ENCODE measurements at regions not wholly inside any gene's neighbourhood (a gene's known extent, or its start where the extent isn't known, plus 50 kb on each side); places are given as distances from the start of the nearest gene placed in this dataset.

GRCh38 chr18:41814651-41815050 lies 140.4 kb upstream of the PIK3C3 start:
- Mint-ChIP-seq H3K4me3 (no peak overlapping the region), H3K9me3 (peaks cover 0 to 9% (median 0%) of the 10 kb centered on the region in 3 donors), H3K4me1 (no peaks in the 10 kb centered on the region), H3K36me3 (no peaks in the 10 kb centered on the region), H3K27me3 (peaks cover 0 to 4% of the 10 kb centered on the region in 2 donors), H3K27ac (no peak overlapping the region)
- POLR2A ChIA-PET, result no interaction called here
- Histone ChIP-seq H3K27ac (ENCODE audit: low read length) (no peak overlapping the region), H3K27me3 (replicated peaks in 1 of 2; ENCODE audit: control insufficient read depth in 2 of 2, extremely low read depth in 1 of 2, insufficient read depth in 2 of 2, low read length in 1 of 2) (no peaks in the 10 kb centered on the region), H3K36me3 (ENCODE audit: control insufficient read depth in 2 of 2, extremely low read depth in 1 of 2, insufficient read depth in 1 of 2, low read length in 1 of 2) (no peaks in the 10 kb centered on the region), H3K9me3 (no peaks in the 10 kb centered on the region), H3K4me1 (ENCODE audit: control insufficient read depth in 1 of 2, extremely low read depth in 1 of 2, insufficient read depth in 2 of 2, low read length in 2 of 2) (no peaks in the 10 kb centered on the region), H3K4me3 (ENCODE audit: control insufficient read depth in 1 of 2, extremely low read depth in 1 of 2, low read length in 1 of 2) (no peak overlapping the region)
- ATAC-seq (replicated peaks in 1 of 4), result no peak
- DNase-seq, result no peak
- CTCF ChIA-PET, result no interaction called here
- WGBS (ENCODE audit: insufficient coverage), result no CpG with 5 or more reads among the region's 2 CpGs

GRCh38 chr18:41809652-41810051 lies 145.4 kb upstream of the PIK3C3 start:
- H3K4me3 ChIP-seq (ENCODE audit: control insufficient read depth in 1 of 2, extremely low read depth in 1 of 2, low read length in 1 of 2), result no peak overlapping the region
- peaks cover 0 to 3% of the 10 kb centered on the region in 2 donors for H3K27me3 Mint-ChIP-seq
- 0% methylated on average over 1 of the region's 2 CpGs for WGBS (ENCODE audit: insufficient coverage)
- H3K4me3 Mint-ChIP-seq, result no peak overlapping the region
- no peaks in the 10 kb centered on the region for H3K4me1 ChIP-seq (ENCODE audit: control insufficient read depth in 1 of 2, extremely low read depth in 1 of 2, insufficient read depth in 2 of 2, low read length in 2 of 2)
- no peaks in the 10 kb centered on the region for H3K36me3 Mint-ChIP-seq
- H3K27ac ChIP-seq (ENCODE audit: low read length), result no peak overlapping the region
- H3K27me3 ChIP-seq (replicated peaks in 1 of 2; ENCODE audit: control insufficient read depth in 2 of 2, extremely low read depth in 1 of 2, insufficient read depth in 2 of 2, low read length in 1 of 2), result peaks cover 0 to 3% of the 10 kb centered on the region in 2 experiments
- H3K4me1 Mint-ChIP-seq, result no peaks in the 10 kb centered on the region
- no peaks in the 10 kb centered on the region for H3K9me3 ChIP-seq
- no peaks in the 10 kb centered on the region for H3K36me3 ChIP-seq (ENCODE audit: control insufficient read depth in 2 of 2, extremely low read depth in 1 of 2, insufficient read depth in 1 of 2, low read length in 1 of 2)
- ChIA-PET POLR2A (no interaction called here), CTCF (no interaction called here)
- ATAC-seq (replicated peaks in 1 of 4) (no peak), DNase-seq (no peak)
- H3K27ac Mint-ChIP-seq, result no peak overlapping the region
- peaks cover 0 to 9% (median 0%) of the 10 kb centered on the region in 3 donors for H3K9me3 Mint-ChIP-seq

- POLR2A ChIA-PET, result no interaction called here
- DNase-seq (no peak), ATAC-seq (replicated peaks in 1 of 4) (no peak)
- Mint-ChIP-seq H3K27ac (no peak overlapping the region), H3K36me3 (no peaks in the 10 kb centered on the region), H3K4me3 (no peak overlapping the region), H3K27me3 (peaks cover 0 to 7% of the 10 kb centered on the region in 2 donors), H3K4me1 (no peaks in the 10 kb centered on the region), H3K9me3 (peaks cover 0 to 4% (median 0%) of the 10 kb centered on the region in 3 donors)
- Histone ChIP-seq H3K36me3 (ENCODE audit: control insufficient read depth in 2 of 2, extremely low read depth in 1 of 2, insufficient read depth in 1 of 2, low read length in 1 of 2) (no peaks in the 10 kb centered on the region), H3K9me3 (no peaks in the 10 kb centered on the region), H3K27me3 (replicated peaks in 1 of 2; ENCODE audit: control insufficient read depth in 2 of 2, extremely low read depth in 1 of 2, insufficient read depth in 2 of 2, low read length in 1 of 2) (peaks cover 0 to 3% of the 10 kb centered on the region in 2 experiments), H3K4me3 (ENCODE audit: control insufficient read depth in 1 of 2, extremely low read depth in 1 of 2, low read length in 1 of 2) (no peak overlapping the region), H3K4me1 (ENCODE audit: control insufficient read depth in 1 of 2, extremely low read depth in 1 of 2, insufficient read depth in 2 of 2, low read length in 2 of 2) (no peaks in the 10 kb centered on the region), H3K27ac (ENCODE audit: low read length) (no peak overlapping the region)
- no CpG with 5 or more reads among the region's 3 CpGs for WGBS (ENCODE audit: insufficient coverage)
- CTCF ChIA-PET, result no interaction called here
Measured at GRCh38 chr18:41805341-41805740, 149.7 kb upstream of the PIK3C3 start.

- H3K4me1 Mint-ChIP-seq, result no peaks in the 10 kb centered on the region
- no peaks in the 10 kb centered on the region for H3K36me3 Mint-ChIP-seq
- DNase-seq (no peak), ATAC-seq (replicated peaks in 1 of 4) (no peak)
- Histone ChIP-seq H3K9me3 (no peaks in the 10 kb centered on the region), H3K4me1 (ENCODE audit: control insufficient read depth in 1 of 2, extremely low read depth in 1 of 2, insufficient read depth in 2 of 2, low read length in 2 of 2) (no peaks in the 10 kb centered on the region), H3K27me3 (replicated peaks in 1 of 2; ENCODE audit: control insufficient read depth in 2 of 2, extremely low read depth in 1 of 2, insufficient read depth in 2 of 2, low read length in 1 of 2) (no peaks in the 10 kb centered on the region), H3K36me3 (ENCODE audit: control insufficient read depth in 2 of 2, extremely low read depth in 1 of 2, insufficient read depth in 1 of 2, low read length in 1 of 2) (no peaks in the 10 kb centered on the region), H3K4me3 (ENCODE audit: control insufficient read depth in 1 of 2, extremely low read depth in 1 of 2, low read length in 1 of 2) (no peak overlapping the region), H3K27ac (ENCODE audit: low read length) (no peak overlapping the region)
- H3K9me3 Mint-ChIP-seq, result peaks cover 0 to 2% (median 0%) of the 10 kb centered on the region in 3 donors
- WGBS (ENCODE audit: insufficient coverage), result 72% methylated on average over 2 of the region's 2 CpGs
- CTCF ChIA-PET, result no interaction called here
- H3K27ac Mint-ChIP-seq, result no peak overlapping the region
- H3K4me3 Mint-ChIP-seq, result no peak overlapping the region
- POLR2A ChIA-PET, result no interaction called here
- peaks cover 0 to 3% of the 10 kb centered on the region in 2 donors for H3K27me3 Mint-ChIP-seq
Measured at GRCh38 chr18:41798879-41799278, 156.2 kb upstream of the PIK3C3 start.

GRCh38 chr18:41790687-41791086 lies 164.3 kb upstream of the PIK3C3 start:
- H3K9me3 Mint-ChIP-seq, result peaks cover 0 to 10% (median 0%) of the 10 kb centered on the region in 3 donors
- no peak overlapping the region for H3K4me3 Mint-ChIP-seq
- H3K27me3 Mint-ChIP-seq, result no peaks in the 10 kb centered on the region
- no peak for DNase-seq
- no peak overlapping the region for H3K27ac Mint-ChIP-seq
- Histone ChIP-seq H3K36me3 (ENCODE audit: control insufficient read depth in 2 of 2, extremely low read depth in 1 of 2, insufficient read depth in 1 of 2, low read length in 1 of 2) (no peaks in the 10 kb centered on the region), H3K27me3 (replicated peaks in 1 of 2; ENCODE audit: control insufficient read depth in 2 of 2, extremely low read depth in 1 of 2, insufficient read depth in 2 of 2, low read length in 1 of 2) (no peaks in the 10 kb centered on the region), H3K27ac (ENCODE audit: low read length) (no peak overlapping the region), H3K9me3 (no peaks in the 10 kb centered on the region), H3K4me1 (ENCODE audit: control insufficient read depth in 1 of 2, extremely low read depth in 1 of 2, insufficient read depth in 2 of 2, low read length in 2 of 2) (no peaks in the 10 kb centered on the region), H3K4me3 (ENCODE audit: control insufficient read depth in 1 of 2, extremely low read depth in 1 of 2, low read length in 1 of 2) (no peak overlapping the region)
- POLR2A ChIA-PET, result no interaction called here
- 83% methylated on average over 3 of the region's 5 CpGs for WGBS (ENCODE audit: insufficient coverage)
- no peaks in the 10 kb centered on the region for H3K36me3 Mint-ChIP-seq
- no peak for ATAC-seq (replicated peaks in 1 of 4)
- H3K4me1 Mint-ChIP-seq, result no peaks in the 10 kb centered on the region
- CTCF ChIA-PET, result no interaction called here

- DNase-seq (no peak), ATAC-seq (replicated peaks in 1 of 4) (no peak)
- Mint-ChIP-seq H3K27ac (no peak overlapping the region), H3K36me3 (no peaks in the 10 kb centered on the region), H3K4me1 (no peaks in the 10 kb centered on the region), H3K9me3 (peaks cover 0 to 9% (median 0%) of the 10 kb centered on the region in 3 donors), H3K27me3 (no peaks in the 10 kb centered on the region), H3K4me3 (no peak overlapping the region)
- Histone ChIP-seq H3K9me3 (no peaks in the 10 kb centered on the region), H3K36me3 (ENCODE audit: control insufficient read depth in 2 of 2, extremely low read depth in 1 of 2, insufficient read depth in 1 of 2, low read length in 1 of 2) (no peaks in the 10 kb centered on the region), H3K4me1 (ENCODE audit: control insufficient read depth in 1 of 2, extremely low read depth in 1 of 2, insufficient read depth in 2 of 2, low read length in 2 of 2) (no peaks in the 10 kb centered on the region), H3K27me3 (replicated peaks in 1 of 2; ENCODE audit: control insufficient read depth in 2 of 2, extremely low read depth in 1 of 2, insufficient read depth in 2 of 2, low read length in 1 of 2) (no peaks in the 10 kb centered on the region), H3K4me3 (ENCODE audit: control insufficient read depth in 1 of 2, extremely low read depth in 1 of 2, low read length in 1 of 2) (no peak overlapping the region), H3K27ac (ENCODE audit: low read length) (no peak overlapping the region)
- ChIA-PET CTCF (no interaction called here), POLR2A (no interaction called here)
- no CpG with 5 or more reads among the region's 2 CpGs for WGBS (ENCODE audit: insufficient coverage)
Measured at GRCh38 chr18:41789001-41789400, 166.0 kb upstream of the PIK3C3 start.

GRCh38 chr18:41783879-41784278 lies 171.2 kb upstream of the PIK3C3 start:
- no peaks in the 10 kb centered on the region for H3K9me3 Mint-ChIP-seq
- ATAC-seq (replicated peaks in 1 of 4) (no peak), DNase-seq (no peak)
- no CpG with 5 or more reads among the region's 1 CpG for WGBS (ENCODE audit: insufficient coverage)
- H3K4me3 Mint-ChIP-seq, result no peak overlapping the region
- ChIA-PET POLR2A (no interaction called here), CTCF (no interaction called here)
- H3K4me3 ChIP-seq (ENCODE audit: control insufficient read depth in 1 of 2, extremely low read depth in 1 of 2, low read length in 1 of 2), result no peak overlapping the region
- no peaks in the 10 kb centered on the region for H3K27me3 ChIP-seq (replicated peaks in 1 of 2; ENCODE audit: control insufficient read depth in 2 of 2, extremely low read depth in 1 of 2, insufficient read depth in 2 of 2, low read length in 1 of 2)
- no peaks in the 10 kb centered on the region for H3K4me1 ChIP-seq (ENCODE audit: control insufficient read depth in 1 of 2, extremely low read depth in 1 of 2, insufficient read depth in 2 of 2, low read length in 2 of 2)
- H3K4me1 Mint-ChIP-seq, result no peaks in the 10 kb centered on the region
- no peaks in the 10 kb centered on the region for H3K9me3 ChIP-seq
- H3K36me3 ChIP-seq (ENCODE audit: control insufficient read depth in 2 of 2, extremely low read depth in 1 of 2, insufficient read depth in 1 of 2, low read length in 1 of 2), result no peaks in the 10 kb centered on the region
- no peaks in the 10 kb centered on the region for H3K36me3 Mint-ChIP-seq
- H3K27ac ChIP-seq (ENCODE audit: low read length), result no peak overlapping the region
- H3K27ac Mint-ChIP-seq, result no peak overlapping the region
- no peaks in the 10 kb centered on the region for H3K27me3 Mint-ChIP-seq

All from T-cell (primary cell).